ENCODE measurements at regions not wholly inside any gene's neighbourhood (a gene's known extent, or its start where the extent isn't known, plus 50 kb on each side); places are given as distances from the start of the nearest gene placed in this dataset.

DNA sequence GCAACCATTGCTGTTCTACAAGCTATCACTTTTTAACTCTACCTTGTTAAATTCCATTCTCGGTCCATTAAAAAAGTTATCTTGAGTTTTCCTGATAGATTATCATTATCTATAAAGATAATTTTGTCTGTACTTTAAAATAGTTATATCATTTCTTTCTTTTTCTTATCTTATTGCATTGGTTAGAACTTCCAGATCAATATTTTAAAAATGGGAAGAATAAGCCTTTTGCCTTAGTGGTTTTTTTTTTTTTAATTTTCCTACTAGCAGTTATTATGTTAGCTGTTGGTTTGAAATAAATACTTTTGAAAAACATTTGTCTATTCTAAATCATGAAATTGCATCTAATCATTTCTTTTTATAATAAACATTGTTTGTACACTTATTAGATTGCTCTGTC, 71.0 kb upstream of the ATF3 start:
- TF ChIP-seq, protein P1, sequence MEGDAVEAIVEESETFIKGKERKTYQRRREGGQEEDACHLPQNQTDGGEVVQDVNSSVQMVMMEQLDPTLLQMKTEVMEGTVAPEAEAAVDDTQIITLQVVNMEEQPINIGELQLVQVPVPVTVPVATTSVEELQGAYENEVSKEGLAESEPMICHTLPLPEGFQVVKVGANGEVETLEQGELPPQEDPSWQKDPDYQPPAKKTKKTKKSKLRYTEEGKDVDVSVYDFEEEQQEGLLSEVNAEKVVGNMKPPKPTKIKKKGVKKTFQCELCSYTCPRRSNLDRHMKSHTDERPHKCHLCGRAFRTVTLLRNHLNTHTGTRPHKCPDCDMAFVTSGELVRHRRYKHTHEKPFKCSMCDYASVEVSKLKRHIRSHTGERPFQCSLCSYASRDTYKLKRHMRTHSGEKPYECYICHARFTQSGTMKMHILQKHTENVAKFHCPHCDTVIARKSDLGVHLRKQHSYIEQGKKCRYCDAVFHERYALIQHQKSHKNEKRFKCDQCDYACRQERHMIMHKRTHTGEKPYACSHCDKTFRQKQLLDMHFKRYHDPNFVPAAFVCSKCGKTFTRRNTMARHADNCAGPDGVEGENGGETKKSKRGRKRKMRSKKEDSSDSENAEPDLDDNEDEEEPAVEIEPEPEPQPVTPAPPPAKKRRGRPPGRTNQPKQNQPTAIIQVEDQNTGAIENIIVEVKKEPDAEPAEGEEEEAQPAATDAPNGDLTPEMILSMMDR (IDR thresholded peaks at IDR 0.05), result no peak
- no peak for TF ChIP-seq POLR2A (IDR thresholded peaks at IDR 0.05)
